ENCODE measurements at regions not wholly inside any gene's neighbourhood (a gene's known extent, or its start where the extent isn't known, plus 50 kb on each side); places are given as distances from the start of the nearest gene placed in this dataset.

DNA sequence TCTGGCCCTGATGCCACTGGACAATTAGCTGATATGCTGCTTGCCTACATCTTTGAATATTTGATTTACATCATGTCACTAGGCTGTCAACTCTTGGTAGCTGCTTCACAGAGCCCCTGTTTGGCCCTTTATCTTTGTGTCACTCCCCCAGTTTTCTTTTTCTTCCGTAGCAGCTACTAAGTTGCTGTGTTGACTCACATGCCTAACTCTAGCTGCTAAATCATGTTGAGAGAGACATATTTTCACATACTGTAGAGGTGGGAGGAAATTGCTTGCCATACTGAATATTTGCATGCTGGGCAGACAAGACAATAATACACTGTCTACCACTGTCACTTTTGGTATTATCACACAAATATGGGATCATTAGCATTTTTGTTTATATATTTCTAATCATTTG is 147.1 kb upstream of the NOVA1 start:
- Histone ChIP-seq H4K91ac (ENCODE audit: insufficient read depth, low read depth, low read length) (no peak overlapping the region), H3K18ac (ENCODE audit: low read depth, low read length) (no peak overlapping the region), H3K36me3 (ENCODE audit: control insufficient read depth, insufficient read depth, low read length) (no peaks in the 10 kb centered on the region), H3K27ac (ENCODE audit: insufficient read depth, low read length) (no peak overlapping the region), H2BK15ac (ENCODE audit: low read depth, low read length) (no peak overlapping the region), H4K20me1 (ENCODE audit: insufficient read depth, low read length) (no peaks in the 10 kb centered on the region), H3K9ac (ENCODE audit: low read depth, low read length) (no peak overlapping the region), H3K23ac (ENCODE audit: low read depth, low read length) (no peak overlapping the region), H3K9me1 (ENCODE audit: insufficient read depth, low read length) (no peaks in the 10 kb centered on the region), H3K27me3 (ENCODE audit: control insufficient read depth, insufficient read depth, low read length) (no peaks in the 10 kb centered on the region), H3K4me2 (ENCODE audit: low read depth, low read length) (no peak overlapping the region), H2AFZ (replicated peaks; ENCODE audit: low read length, poor library complexity) (no peak overlapping the region), H2BK5ac (ENCODE audit: low read depth, low read length, poor library complexity, severe bottlenecking) (no peak overlapping the region), H3K4me1 (ENCODE audit: control insufficient read depth, insufficient read depth, low read length) (no peaks in the 10 kb centered on the region), H4K5ac (ENCODE audit: low read depth, low read length) (no peak overlapping the region), H3K4ac (ENCODE audit: low read depth, low read length) (no peak overlapping the region), H3K14ac (replicated peaks; ENCODE audit: low read depth, low read length) (no peak overlapping the region), H3K4me3 (ENCODE audit: insufficient read depth, low read depth, low read length) (no peak overlapping the region), H4K8ac (ENCODE audit: low read depth in 2 of 2, low read length in 2 of 2) (no peak overlapping the region), H2BK120ac (ENCODE audit: low read depth, low read length) (no peak overlapping the region), H3K79me1 (ENCODE audit: low read depth in 1 of 2, low read length in 2 of 2) (no peaks in the 10 kb centered on the region), H3K56ac (ENCODE audit: extremely low read depth, insufficient read depth, low read length) (no peak overlapping the region), H3K9me3 (ENCODE audit: control insufficient read depth, insufficient read depth, low read length) (no peaks in the 10 kb centered on the region; the same call in 1 of the 2 replicates), H2AK9ac (replicated peaks; ENCODE audit: low read depth, low read length, poor library complexity) (no peak overlapping the region), H2AK5ac (ENCODE audit: low read depth, low read length) (no peak overlapping the region), H2BK20ac (ENCODE audit: low read depth, low read length) (no peak overlapping the region)
- BruUV-seq (replicated peaks) = no TSS peak
- DNase-seq (no peak), ATAC-seq (ENCODE audit: low read depth) (no peak)
- TF ChIP-seq, protein P1, sequence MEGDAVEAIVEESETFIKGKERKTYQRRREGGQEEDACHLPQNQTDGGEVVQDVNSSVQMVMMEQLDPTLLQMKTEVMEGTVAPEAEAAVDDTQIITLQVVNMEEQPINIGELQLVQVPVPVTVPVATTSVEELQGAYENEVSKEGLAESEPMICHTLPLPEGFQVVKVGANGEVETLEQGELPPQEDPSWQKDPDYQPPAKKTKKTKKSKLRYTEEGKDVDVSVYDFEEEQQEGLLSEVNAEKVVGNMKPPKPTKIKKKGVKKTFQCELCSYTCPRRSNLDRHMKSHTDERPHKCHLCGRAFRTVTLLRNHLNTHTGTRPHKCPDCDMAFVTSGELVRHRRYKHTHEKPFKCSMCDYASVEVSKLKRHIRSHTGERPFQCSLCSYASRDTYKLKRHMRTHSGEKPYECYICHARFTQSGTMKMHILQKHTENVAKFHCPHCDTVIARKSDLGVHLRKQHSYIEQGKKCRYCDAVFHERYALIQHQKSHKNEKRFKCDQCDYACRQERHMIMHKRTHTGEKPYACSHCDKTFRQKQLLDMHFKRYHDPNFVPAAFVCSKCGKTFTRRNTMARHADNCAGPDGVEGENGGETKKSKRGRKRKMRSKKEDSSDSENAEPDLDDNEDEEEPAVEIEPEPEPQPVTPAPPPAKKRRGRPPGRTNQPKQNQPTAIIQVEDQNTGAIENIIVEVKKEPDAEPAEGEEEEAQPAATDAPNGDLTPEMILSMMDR (conservative IDR thresholded peaks at IDR 0.05; ENCODE audit: low read depth, low read length) = no peak
- TF ChIP-seq MXI1 (IDR thresholded peaks at IDR 0.05; ENCODE audit: borderline replicate concordance, low read depth, low read length) (no peak), RAD21 (IDR thresholded peaks at IDR 0.05; ENCODE audit: low read length) (no peak), NFE2L2 (IDR thresholded peaks at IDR 0.05; ENCODE audit: low read depth, low read length) (no peak), BHLHE40 (IDR thresholded peaks at IDR 0.05; ENCODE audit: low read depth, low read length) (no peak), MAFK (IDR thresholded peaks at IDR 0.05; ENCODE audit: low read depth, low read length) (no peak), SMC3 (IDR thresholded peaks at IDR 0.05; ENCODE audit: low read depth, low read length) (no peak), RFX5 (IDR thresholded peaks at IDR 0.05; ENCODE audit: low read depth, low read length) (no peak), CEBPB (IDR thresholded peaks at IDR 0.05; ENCODE audit: low read depth, low read length) (no peak), RCOR1 (IDR thresholded peaks at IDR 0.05; ENCODE audit: insufficient replicate concordance, low read length) (no peak), MAZ (IDR thresholded peaks at IDR 0.05; ENCODE audit: borderline replicate concordance, low read depth, low read length) (no peak)
- TF ChIP-seq, protein P2, sequence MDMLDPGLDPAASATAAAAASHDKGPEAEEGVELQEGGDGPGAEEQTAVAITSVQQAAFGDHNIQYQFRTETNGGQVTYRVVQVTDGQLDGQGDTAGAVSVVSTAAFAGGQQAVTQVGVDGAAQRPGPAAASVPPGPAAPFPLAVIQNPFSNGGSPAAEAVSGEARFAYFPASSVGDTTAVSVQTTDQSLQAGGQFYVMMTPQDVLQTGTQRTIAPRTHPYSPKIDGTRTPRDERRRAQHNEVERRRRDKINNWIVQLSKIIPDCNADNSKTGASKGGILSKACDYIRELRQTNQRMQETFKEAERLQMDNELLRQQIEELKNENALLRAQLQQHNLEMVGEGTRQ (IDR thresholded peaks at IDR 0.05; ENCODE audit: low read depth, low read length) = no peak
- intact Hi-C loops (cut with micrococcal nuclease) (no loop called here), dilution Hi-C loops (cut with HindIII; ENCODE audit: low sequenced_read_pairs, unreplicated experiment) (no loop called here), in situ Hi-C loops (cut with MboI; ENCODE audit: low sequenced_read_pairs) (no loop called here)
- ChIA-PET POLR2A (ENCODE audit: unreplicated experiment) (no interaction called here), CTCF (no interaction called here)
- WGBS, 2 experiments (ENCODE audit: extremely low coverage in 2 of 2, insufficient read length in 1 of 2) = no CpG with 5 or more reads among the region's 1 CpG

Data from IMR-90 (cell line).